ENCODE measurements at regions not wholly inside any gene's neighbourhood (a gene's known extent, or its start where the extent isn't known, plus 50 kb on each side); places are given as distances from the start of the nearest gene placed in this dataset.

GRCh38 chr4:66636349-66636748, 909.0 kb downstream of the CENPC start:
- no peak for DNase-seq (ENCODE audit: low read depth in 1 of 2, low spot score in 1 of 2)

- no peak for DNase-seq (ENCODE audit: low read depth in 1 of 2, low spot score in 1 of 2)
Observed at GRCh38 chr4:66633477-66633876, 911.8 kb downstream of the CENPC start.

- DNase-seq (ENCODE audit: low read depth in 1 of 2, low spot score in 1 of 2) = no peak
Observed at GRCh38 chr4:66629927-66630326, 915.4 kb downstream of the CENPC start.

- DNase-seq (ENCODE audit: low read depth in 1 of 2, low spot score in 1 of 2) = no peak
Observed at GRCh38 chr4:66628146-66628545, 917.2 kb downstream of the CENPC start.

- no peak for DNase-seq (ENCODE audit: low read depth in 1 of 2, low spot score in 1 of 2)
Observed at GRCh38 chr4:66625480-66625879, 919.8 kb downstream of the CENPC start.

GRCh38 chr4:66613591-66613990, 931.7 kb downstream of the CENPC start:
- DNase-seq (ENCODE audit: low read depth in 1 of 2, low spot score in 1 of 2) = no peak

GRCh38 chr4:66609014-66609413, 936.3 kb downstream of the CENPC start:
- no peak for DNase-seq (ENCODE audit: low read depth in 1 of 2, low spot score in 1 of 2)

GRCh38 chr4:66606908-66607307, 936.6 kb upstream of the EPHA5 start:
- DNase-seq (ENCODE audit: low read depth in 1 of 2, low spot score in 1 of 2) = no peak

- no peak for DNase-seq (ENCODE audit: low read depth in 1 of 2, low spot score in 1 of 2)
Observed at GRCh38 chr4:66606215-66606614, 935.9 kb upstream of the EPHA5 start.

GRCh38 chr4:66604192-66604591, 933.9 kb upstream of the EPHA5 start:
- no peak for DNase-seq (ENCODE audit: low read depth in 1 of 2, low spot score in 1 of 2)

- no peak for DNase-seq (ENCODE audit: low read depth in 1 of 2, low spot score in 1 of 2)
Observed at GRCh38 chr4:66602622-66603021, 932.3 kb upstream of the EPHA5 start.

GRCh38 chr4:66591968-66592367, 921.7 kb upstream of the EPHA5 start:
- no peak for DNase-seq (ENCODE audit: low read depth in 1 of 2, low spot score in 1 of 2)

- no peak for DNase-seq (ENCODE audit: low read depth in 1 of 2, low spot score in 1 of 2)
Observed at GRCh38 chr4:66590488-66591215, 920.4 kb upstream of the EPHA5 start.

GRCh38 chr4:66589183-66589582, 918.9 kb upstream of the EPHA5 start:
- no peak for DNase-seq (ENCODE audit: low read depth in 1 of 2, low spot score in 1 of 2)

- DNase-seq (ENCODE audit: low read depth in 1 of 2, low spot score in 1 of 2) = no peak
Observed at GRCh38 chr4:66585767-66586166, 915.5 kb upstream of the EPHA5 start.

- DNase-seq (ENCODE audit: low read depth in 1 of 2, low spot score in 1 of 2) = no peak
Observed at GRCh38 chr4:66577922-66578321, 907.6 kb upstream of the EPHA5 start.

- no peak for DNase-seq (ENCODE audit: low read depth in 1 of 2, low spot score in 1 of 2)
Observed at GRCh38 chr4:66575008-66575696, 904.9 kb upstream of the EPHA5 start.

- DNase-seq (ENCODE audit: low read depth in 1 of 2, low spot score in 1 of 2) = no peak
Observed at GRCh38 chr4:66574145-66574978, 904.1 kb upstream of the EPHA5 start.

GRCh38 chr4:66572949-66573348, 902.7 kb upstream of the EPHA5 start:
- DNase-seq (ENCODE audit: low read depth in 1 of 2, low spot score in 1 of 2) = no peak

GRCh38 chr4:66571145-66571695, 900.9 kb upstream of the EPHA5 start:
- DNase-seq (ENCODE audit: low read depth in 1 of 2, low spot score in 1 of 2) = no peak

- no peak for DNase-seq (ENCODE audit: low read depth in 1 of 2, low spot score in 1 of 2)
Observed at GRCh38 chr4:66569228-66569627, 898.9 kb upstream of the EPHA5 start.

GRCh38 chr4:66568431-66568830, 898.1 kb upstream of the EPHA5 start:
- no peak for DNase-seq (ENCODE audit: low read depth in 1 of 2, low spot score in 1 of 2)
